ENCODE measurements at regions not wholly inside any gene's neighbourhood (a gene's known extent, or its start where the extent isn't known, plus 50 kb on each side); places are given as distances from the start of the nearest gene placed in this dataset.

DNA sequence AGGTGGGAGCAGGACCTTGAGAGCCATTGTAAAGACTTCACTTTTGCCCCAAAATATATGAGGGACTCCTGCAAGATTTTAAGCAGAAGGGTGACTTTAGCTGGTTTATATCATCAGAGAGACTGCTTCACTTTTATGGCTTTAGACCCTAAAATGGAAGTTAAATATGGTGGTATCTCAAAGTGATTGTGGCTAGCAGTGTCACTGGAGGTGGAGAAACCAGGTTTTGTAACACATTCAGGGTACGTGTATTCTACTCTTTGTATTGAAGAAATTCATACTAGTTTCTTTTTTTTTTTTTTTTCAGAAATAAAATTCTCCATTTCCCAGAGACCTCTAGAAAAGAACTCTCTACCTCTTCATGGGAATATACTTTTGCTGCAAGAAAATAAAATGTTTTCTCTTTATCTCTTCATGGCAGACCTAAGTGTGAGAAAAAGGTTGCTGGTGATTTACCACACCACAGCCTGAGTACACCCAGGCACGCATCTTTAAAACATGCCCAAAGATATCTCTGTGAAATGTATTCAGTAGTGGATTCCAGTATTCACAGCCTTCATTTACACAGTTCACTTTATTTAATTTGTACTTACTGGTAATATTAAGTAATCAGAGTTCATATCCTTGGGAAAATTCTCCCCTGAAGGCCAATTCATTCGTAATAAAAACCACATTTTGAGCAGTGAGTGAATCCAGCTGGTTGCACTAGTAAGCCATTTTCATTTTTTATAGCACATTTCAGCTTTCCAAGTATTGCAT is 74.3 kb upstream of the GUCY1A1 start:
- Histone ChIP-seq H3K27me3 (no peaks in the 10 kb centered on the region), H3K36me3 (no peaks in the 10 kb centered on the region), H3K4me3 (no peak overlapping the region), H3K9me3 (no peaks in the 10 kb centered on the region), H3K27ac (peak overlapping the region in 3 of 4 donors; percentile 34 to 62 (median 46)), H3K4me1 (peaks cover 0 to 8% (median 2%) of the 10 kb centered on the region in 4 donors)
- 74 to 84% methylated on average over 3 of the region's 3 CpGs for WGBS, 2 donors
- no peak for DNase-seq
- TF ChIP-seq POLR2A (IDR thresholded peaks at IDR 0.05) (no peak), EP300 (IDR thresholded peaks at IDR 0.05) (peak in 1 of 4 donors; percentile 19), POLR2AphosphoS5 (IDR thresholded peaks at IDR 0.05) (peak in 3 of 4 donors; percentile 54 to 76 (median 69))
- TF ChIP-seq, protein P1, sequence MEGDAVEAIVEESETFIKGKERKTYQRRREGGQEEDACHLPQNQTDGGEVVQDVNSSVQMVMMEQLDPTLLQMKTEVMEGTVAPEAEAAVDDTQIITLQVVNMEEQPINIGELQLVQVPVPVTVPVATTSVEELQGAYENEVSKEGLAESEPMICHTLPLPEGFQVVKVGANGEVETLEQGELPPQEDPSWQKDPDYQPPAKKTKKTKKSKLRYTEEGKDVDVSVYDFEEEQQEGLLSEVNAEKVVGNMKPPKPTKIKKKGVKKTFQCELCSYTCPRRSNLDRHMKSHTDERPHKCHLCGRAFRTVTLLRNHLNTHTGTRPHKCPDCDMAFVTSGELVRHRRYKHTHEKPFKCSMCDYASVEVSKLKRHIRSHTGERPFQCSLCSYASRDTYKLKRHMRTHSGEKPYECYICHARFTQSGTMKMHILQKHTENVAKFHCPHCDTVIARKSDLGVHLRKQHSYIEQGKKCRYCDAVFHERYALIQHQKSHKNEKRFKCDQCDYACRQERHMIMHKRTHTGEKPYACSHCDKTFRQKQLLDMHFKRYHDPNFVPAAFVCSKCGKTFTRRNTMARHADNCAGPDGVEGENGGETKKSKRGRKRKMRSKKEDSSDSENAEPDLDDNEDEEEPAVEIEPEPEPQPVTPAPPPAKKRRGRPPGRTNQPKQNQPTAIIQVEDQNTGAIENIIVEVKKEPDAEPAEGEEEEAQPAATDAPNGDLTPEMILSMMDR (IDR thresholded peaks at IDR 0.05) = no peak
- intact Hi-C loops (cut with DNase I) = no loop called here

DNA sequence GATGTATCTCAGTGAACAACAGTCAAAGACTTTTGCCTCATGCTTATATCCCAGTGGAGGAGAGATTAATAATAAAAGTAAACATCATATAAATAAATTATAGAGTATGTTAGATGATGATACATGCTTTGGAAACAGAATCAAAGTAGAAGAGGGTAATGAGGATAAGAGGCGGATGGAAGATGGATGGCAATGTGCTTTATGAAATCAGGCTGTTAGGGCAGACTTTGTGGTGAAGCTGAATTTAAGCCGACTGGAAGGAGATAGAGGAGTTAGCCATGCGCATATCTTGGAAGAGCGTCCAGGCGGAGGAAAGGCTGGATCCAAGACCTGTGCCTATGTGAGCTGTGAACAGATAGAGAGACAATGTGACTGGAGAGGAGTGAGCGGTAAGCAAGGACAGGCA is 74.9 kb upstream of the GUCY1A1 start:
- H3K36me3 ChIP-seq = no peaks in the 10 kb centered on the region
- TF ChIP-seq POLR2A (IDR thresholded peaks at IDR 0.05) (no peak), EP300 (IDR thresholded peaks at IDR 0.05) (no peak), POLR2AphosphoS5 (IDR thresholded peaks at IDR 0.05) (no peak)
- TF ChIP-seq, protein P1 (IDR thresholded peaks at IDR 0.05) = no peak
- DNase-seq = no peak
- intact Hi-C loops (cut with DNase I) = no loop called here
- no peak overlapping the region for H3K4me3 ChIP-seq
- H3K9me3 ChIP-seq = no peaks in the 10 kb centered on the region
- no peaks in the 10 kb centered on the region for H3K27me3 ChIP-seq
- H3K27ac ChIP-seq = peak overlapping the region in 3 of 4 donors; percentile 34 to 62 (median 46)
- 88 to 92% methylated on average over 6 of the region's 6 CpGs for WGBS, 2 donors
- H3K4me1 ChIP-seq = peaks cover 0 to 8% (median 2%) of the 10 kb centered on the region in 4 donors

DNA sequence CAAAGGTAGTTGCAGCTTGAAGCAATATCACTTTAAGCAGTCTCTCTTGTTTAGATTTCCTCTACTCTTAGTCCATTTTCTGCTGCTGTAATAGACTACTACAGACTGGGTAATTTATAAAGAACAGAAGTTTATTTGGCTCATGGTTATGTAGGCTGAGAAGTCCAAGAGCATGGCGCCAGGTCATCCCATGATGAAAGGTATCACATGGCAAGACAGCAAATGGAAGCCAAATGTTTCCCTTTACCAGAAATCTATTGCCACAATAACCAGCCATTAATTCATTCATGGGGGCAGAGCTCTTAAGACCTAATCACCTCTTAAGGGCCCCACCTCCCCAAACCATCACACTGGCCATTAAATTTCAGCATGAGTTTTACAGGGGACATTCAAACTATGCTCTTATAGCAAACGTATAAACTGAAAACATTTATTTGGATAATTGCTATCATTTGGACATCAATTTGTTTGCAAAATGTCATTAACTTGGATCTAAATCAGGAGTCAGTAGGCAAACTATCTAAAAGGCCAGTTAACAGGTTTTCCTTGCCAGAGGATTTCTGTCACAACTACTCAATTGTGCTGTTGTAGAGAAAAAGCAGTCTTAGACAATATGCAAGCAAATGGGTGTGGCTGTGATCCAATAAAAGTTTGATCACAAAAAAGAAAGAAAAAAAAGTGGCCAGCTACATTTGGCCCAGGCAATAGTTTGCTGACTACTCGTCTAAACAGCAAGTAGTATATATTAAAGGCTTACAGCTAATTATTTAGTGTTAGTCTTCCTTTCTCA is 75.7 kb upstream of the GUCY1A1 start:
- H3K36me3 ChIP-seq = no peaks in the 10 kb centered on the region
- TF ChIP-seq, protein P1 (IDR thresholded peaks at IDR 0.05) = no peak
- TF ChIP-seq POLR2AphosphoS5 (IDR thresholded peaks at IDR 0.05) = peak in 3 of 4 donors; percentile 11 to 44 (median 17)
- H3K9me3 ChIP-seq = no peaks in the 10 kb centered on the region
- intact Hi-C loops (cut with DNase I) = no loop called here
- no peaks in the 10 kb centered on the region for H3K27me3 ChIP-seq
- H3K4me1 ChIP-seq = peaks cover 0 to 8% (median 2%) of the 10 kb centered on the region in 4 donors
- WGBS, 2 donors = 44 to 67% methylated on average over 3 of the region's 3 CpGs
- peak; percentile 86 for DNase-seq
- no peak overlapping the region for H3K4me3 ChIP-seq
- peak overlapping the region in 2 of 4 donors; percentile 46 to 62 for H3K27ac ChIP-seq

DNA sequence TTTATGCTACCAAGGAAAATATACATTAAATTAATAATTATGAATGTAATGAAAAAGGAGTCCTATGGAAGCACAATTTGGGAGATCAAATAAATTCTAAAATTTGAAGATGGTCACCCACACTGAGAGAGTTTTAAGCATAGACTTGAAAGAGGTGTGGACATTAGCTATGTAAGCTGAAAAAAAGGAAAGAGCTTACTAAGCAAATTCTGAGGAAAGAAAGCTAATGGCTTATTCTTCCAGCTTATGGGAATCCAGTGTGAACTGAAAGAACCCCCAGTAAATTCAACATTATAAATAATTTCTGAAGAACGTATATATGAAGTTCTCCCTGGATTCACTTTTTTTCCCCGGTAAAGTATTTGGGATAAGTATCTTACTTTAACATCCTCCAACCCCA is 78.2 kb upstream of the GUCY1A1 start:
- TF ChIP-seq EP300 (IDR thresholded peaks at IDR 0.05) (no peak), POLR2AphosphoS5 (IDR thresholded peaks at IDR 0.05) (no peak), POLR2A (IDR thresholded peaks at IDR 0.05) (no peak)
- TF ChIP-seq, protein P1 (IDR thresholded peaks at IDR 0.05) = no peak
- WGBS, 2 donors = 91 to 93% methylated on average over 2 of the region's 2 CpGs
- intact Hi-C loops (cut with DNase I) = no loop called here

More for the DNA sequence above, 78.2 kb upstream of the GUCY1A1 start:
- no peak overlapping the region for H3K4me3 ChIP-seq
- H3K36me3 ChIP-seq = no peaks in the 10 kb centered on the region
- H3K27me3 ChIP-seq = no peaks in the 10 kb centered on the region
- no peak overlapping the region for H3K27ac ChIP-seq
- peaks cover 0 to 8% (median 2%) of the 10 kb centered on the region in 4 donors for H3K4me1 ChIP-seq
- DNase-seq = no peak
- H3K9me3 ChIP-seq = no peaks in the 10 kb centered on the region

All from sigmoid colon (tissue), 6 donors.